Tibial nerve (tissue), 4 donors: ENCODE measurements at regions not wholly inside any gene's neighbourhood (a gene's known extent, or its start where the extent isn't known, plus 50 kb on each side); places are given as distances from the start of the nearest gene placed in this dataset.

ENCODE experiments used
- CTCF ChIP-seq, 5 experiments: fragments of 200-600 bp in 3 of 5; fragments of 450-650 bp in 2 of 5; sonication (generic) in 3 of 5; IDR thresholded peaks; one replicate each; pipeline ENCODE4 v1.5.1; 2016 to 2019; ENCODE audit warnings: antibody characterized with exemption in 5 of 5, mild to moderate bottlenecking in 3 of 5, moderate library complexity in 2 of 5
- EP300 ChIP-seq, 2 donors: sonication (generic); formaldehyde crosslinking; IDR thresholded peaks; one replicate each; pipeline ENCODE4 v1.6.1; 2017; ENCODE audit warnings: antibody characterized with exemption in 2 of 2, mild to moderate bottlenecking in 1 of 2

- TF ChIP-seq EP300 (IDR thresholded peaks at IDR 0.05), result no peak
- no peak for TF ChIP-seq CTCF (IDR thresholded peaks at IDR 0.05)
Measured at GRCh38 chr1:94326329-94326728, 88.9 kb upstream of the ARHGAP29 start.
